HEK293T (cell line): ENCODE measurements at regions not wholly inside any gene's neighbourhood (a gene's known extent, or its start where the extent isn't known, plus 50 kb on each side); places are given as distances from the start of the nearest gene placed in this dataset.
"Not testable (repeated sequence)": the region's sequence is repeated elsewhere in the genome, so short reads cannot be mapped to it uniquely, and the experiment has no call there.

Experiments
- CTCF ChIA-PET: fragments of 350-600 bp; formaldehyde crosslinking; extraction: SDS; loops from one replicate; lab custom pipeline; 2021; ENCODE audit warnings: antibody characterized with exemption, inconsistent platforms; lab: Yijun Ruan, JAX
- POLR2A ChIA-PET: fragments of 350-600 bp; formaldehyde crosslinking; extraction: SDS; loops from one replicate; lab custom pipeline; 2020; ENCODE audit warnings: antibody characterized with exemption, inconsistent platforms; lab: Yijun Ruan, JAX
- DNase-seq: peaks from one replicate; pipeline ENCODE4 v3.0.0; 2012; ENCODE audit warnings: mixed read lengths; ENCODE audit errors: extremely low spot score
- ARNT ChIP-seq: fragments of 450-650 bp; IDR thresholded peaks from 2 replicates; pipeline ENCODE4 v1.6.1; 2017; ENCODE audit warnings: mild to moderate bottlenecking
- BHLHE40 ChIP-seq: fragments of 450-650 bp; IDR thresholded peaks from 2 replicates; pipeline ENCODE4 v1.6.1; 2016; ENCODE audit warnings: mild to moderate bottlenecking, moderate library complexity, borderline replicate concordance
- CTBP1 ChIP-seq: fragments of 450-650 bp; IDR thresholded peaks from 2 replicates; pipeline ENCODE4 v1.6.1; 2016; ENCODE audit warnings: borderline replicate concordance
- ELF4 ChIP-seq: fragments of 450-650 bp; IDR thresholded peaks from 2 replicates; pipeline ENCODE4 v1.6.1; 2017; ENCODE audit warnings: antibody characterized with exemption
- FOXA1 ChIP-seq: fragments of 450-650 bp; IDR thresholded peaks from 2 replicates; pipeline ENCODE4 v1.6.1; 2016; ENCODE audit warnings: mild to moderate bottlenecking
- FOXK2 ChIP-seq: fragments of 450-650 bp; IDR thresholded peaks from 2 replicates; pipeline ENCODE4 v1.6.1; 2016; ENCODE audit warnings: mild to moderate bottlenecking
- FOXM1 ChIP-seq: fragments of 450-650 bp; IDR thresholded peaks from 2 replicates; pipeline ENCODE4 v1.6.1; 2017; ENCODE audit warnings: mild to moderate bottlenecking, borderline replicate concordance
- HDGF ChIP-seq: fragments of 450-650 bp; IDR thresholded peaks from 2 replicates; pipeline ENCODE4 v1.6.1; 2017; ENCODE audit warnings: antibody characterized with exemption, borderline replicate concordance
- L3MBTL2 ChIP-seq: fragments of 450-650 bp; conservative IDR thresholded peaks from 2 replicates; pipeline ENCODE4 v1.6.1; 2016; ENCODE audit warnings: mild to moderate bottlenecking
- LEF1 ChIP-seq: fragments of 450-650 bp; IDR thresholded peaks from 2 replicates; pipeline ENCODE4 v1.6.1; 2017; ENCODE audit warnings: mild to moderate bottlenecking, borderline replicate concordance
- NFRKB ChIP-seq: fragments of 450-650 bp; IDR thresholded peaks from 2 replicates; pipeline ENCODE4 v1.6.1; 2016; ENCODE audit warnings: mild to moderate bottlenecking, moderate library complexity
- PKNOX1 ChIP-seq: fragments of 450-650 bp; IDR thresholded peaks from 2 replicates; pipeline ENCODE4 v1.6.1; 2016
- SP1 ChIP-seq: fragments of 450-650 bp; IDR thresholded peaks from 2 replicates; pipeline ENCODE4 v1.6.1; 2017
- SUZ12 ChIP-seq: fragments of 450-650 bp; IDR thresholded peaks from 2 replicates; pipeline ENCODE4 v1.6.1; 2016; ENCODE audit warnings: mild to moderate bottlenecking
- TARDBP ChIP-seq: fragments of 450-650 bp; IDR thresholded peaks from 2 replicates; pipeline ENCODE4 v1.6.1; 2016
- ZNF384 ChIP-seq: fragments of 450-650 bp; IDR thresholded peaks from 2 replicates; pipeline ENCODE4 v1.6.1; 2016

- no peak for TF ChIP-seq ZNF384
- TF ChIP-seq SUZ12: no peak
- ChIA-PET POLR2A (no interaction called here), CTCF (no interaction called here)
- DNase-seq: no peak
Observed at GRCh38 chr2:186164325-186164724, 321.7 kb upstream of the ZC3H15 start.

GRCh38 chr2:186170693-186171092, 315.4 kb upstream of the ZC3H15 start:
- TF ChIP-seq BHLHE40: no peak
- ChIA-PET POLR2A (no interaction called here), CTCF (interaction anchor here (0.5 kb wide), 1 partner anchor 8 kb away, joined by 3 read pairs; no protein-coding TSS in a partner anchor)
- DNase-seq: no peak

GRCh38 chr2:186181625-186182024, 304.4 kb upstream of the ZC3H15 start:
- POLR2A ChIA-PET: no interaction called here
- TF ChIP-seq HDGF: no peak
- TF ChIP-seq CTBP1: no peak
- no peak for TF ChIP-seq ARNT
- TF ChIP-seq PKNOX1: no peak
- no peak for TF ChIP-seq FOXA1
- TF ChIP-seq L3MBTL2: no peak
- TF ChIP-seq NFRKB: no peak
- TF ChIP-seq FOXK2: no peak
- no peak for TF ChIP-seq SP1
- TF ChIP-seq SUZ12: no peak
- no peak for TF ChIP-seq LEF1
- no peak for TF ChIP-seq BHLHE40
- TF ChIP-seq FOXM1: no peak
- TF ChIP-seq TARDBP: no peak
- no peak for TF ChIP-seq ELF4
- TF ChIP-seq ZNF384: no peak
- CTCF ChIA-PET: no interaction called here

GRCh38 chr2:186182366-186182765, 303.7 kb upstream of the ZC3H15 start:
- POLR2A ChIA-PET, DNase-seq, CTCF ChIA-PET: not testable (repeated sequence)

More at GRCh38 chr2:186181625-186182024, 304.4 kb upstream of the ZC3H15 start:
- no peak for DNase-seq

GRCh38 chr2:186183406-186183805, 302.7 kb upstream of the ZC3H15 start:
- POLR2A ChIA-PET: no interaction called here
- no peak for DNase-seq
- no peak for TF ChIP-seq TARDBP
- TF ChIP-seq FOXA1: no peak
- no peak for TF ChIP-seq L3MBTL2
- TF ChIP-seq PKNOX1: no peak
- TF ChIP-seq FOXK2: no peak
- TF ChIP-seq SUZ12: no peak
- TF ChIP-seq LEF1: no peak
- no peak for TF ChIP-seq CTBP1
- CTCF ChIA-PET: no interaction called here

GRCh38 chr2:186187854-186188253, 298.2 kb upstream of the ZC3H15 start:
- POLR2A ChIA-PET: no interaction called here
- no peak for DNase-seq
- CTCF ChIA-PET: no interaction called here
- TF ChIP-seq ELF4 (no peak), FOXK2 (no peak), ARNT (no peak), SP1 (no peak), HDGF (no peak), FOXA1 (no peak), BHLHE40 (no peak), SUZ12 (no peak), NFRKB (no peak), FOXM1 (no peak), ZNF384 (no peak), CTBP1 (no peak), L3MBTL2 (no peak), LEF1 (no peak), TARDBP (no peak), PKNOX1 (no peak)

GRCh38 chr2:186189816-186190215, 296.2 kb upstream of the ZC3H15 start:
- no peak for DNase-seq
- ChIA-PET POLR2A (no interaction called here), CTCF (no interaction called here)
- no peak for TF ChIP-seq HDGF
- no peak for TF ChIP-seq LEF1
- no peak for TF ChIP-seq SP1
- TF ChIP-seq L3MBTL2: no peak
- TF ChIP-seq ZNF384: no peak
- no peak for TF ChIP-seq ARNT
- TF ChIP-seq FOXK2: no peak
- TF ChIP-seq SUZ12: no peak
- TF ChIP-seq FOXA1: no peak
- TF ChIP-seq PKNOX1: no peak
- TF ChIP-seq CTBP1: no peak
- TF ChIP-seq ELF4: no peak
- TF ChIP-seq FOXM1: no peak
- no peak for TF ChIP-seq NFRKB
- no peak for TF ChIP-seq TARDBP
